Erythroblast (primary cell): ENCODE measurements at regions not wholly inside any gene's neighbourhood (a gene's known extent, or its start where the extent isn't known, plus 50 kb on each side); places are given as distances from the start of the nearest gene placed in this dataset.

Experiments used
- GATA1 ChIP-seq: IDR thresholded peaks from 2 replicates; pipeline ENCODE4 v1.6.1; 2011; ENCODE audit warnings: low read depth, mild to moderate bottlenecking, control low read depth, low read length, moderate library complexity
- POLR2A ChIP-seq: IDR thresholded peaks from 2 replicates; pipeline ENCODE4 v1.6.1; 2011; ENCODE audit warnings: mild to moderate bottlenecking, low read length

DNA sequence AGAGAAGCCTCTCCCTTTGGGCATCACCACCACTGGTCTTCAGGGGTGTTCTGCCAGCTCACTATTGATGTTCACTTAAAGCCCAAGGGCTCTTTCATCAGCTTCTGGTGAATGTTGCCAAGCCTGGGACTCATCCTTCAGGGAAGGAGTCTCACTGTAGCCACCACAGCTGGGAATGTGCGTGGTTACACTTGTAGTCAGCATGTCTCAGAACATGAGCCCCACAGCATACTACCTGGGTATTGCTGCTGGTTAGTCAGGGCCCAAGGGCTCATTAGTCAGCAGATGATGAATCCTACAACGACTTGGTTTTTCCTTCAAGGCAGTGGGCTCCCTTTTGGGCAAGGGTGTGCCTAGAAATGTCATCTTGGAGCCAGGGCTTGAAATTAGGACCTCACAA is 412.9 kb downstream of the VGLL3 start:
- TF ChIP-seq POLR2A = no peak
- TF ChIP-seq GATA1 = no peak
